ENCODE measurements at regions not wholly inside any gene's neighbourhood (a gene's known extent, or its start where the extent isn't known, plus 50 kb on each side); places are given as distances from the start of the nearest gene placed in this dataset.

DNA sequence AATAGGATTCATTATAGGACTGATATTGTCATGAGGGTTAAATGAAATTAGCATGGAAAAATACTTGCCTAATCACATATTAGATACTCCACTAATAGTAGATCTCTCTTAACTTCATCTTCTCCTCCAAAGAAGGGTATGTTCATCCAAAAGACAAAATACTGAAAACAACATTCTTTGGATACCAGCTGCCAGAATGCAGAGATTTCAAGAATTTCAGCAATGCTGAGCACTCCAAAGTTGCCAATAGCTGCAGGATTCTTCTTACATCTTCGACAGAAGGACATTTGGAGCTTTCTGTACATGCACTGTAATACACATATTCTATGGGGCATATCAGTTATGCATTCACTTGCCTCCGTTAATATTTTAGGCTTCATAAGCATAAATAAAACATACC, 436.5 kb downstream of the HAPSTR1 start:
- TF ChIP-seq GATA2 (IDR thresholded peaks at IDR 0.05; ENCODE audit: low read depth, low read length) (no peak), GATA3 (IDR thresholded peaks at IDR 0.05; ENCODE audit: low read depth, low read length) (no peak)

All from SH-SY5Y (cell line).